ENCODE measurements at regions not wholly inside any gene's neighbourhood (a gene's known extent, or its start where the extent isn't known, plus 50 kb on each side); places are given as distances from the start of the nearest gene placed in this dataset.
"Not testable (repeated sequence)": the region's sequence is repeated elsewhere in the genome, so short reads cannot be mapped to it uniquely, and the experiment has no call there.

DNA sequence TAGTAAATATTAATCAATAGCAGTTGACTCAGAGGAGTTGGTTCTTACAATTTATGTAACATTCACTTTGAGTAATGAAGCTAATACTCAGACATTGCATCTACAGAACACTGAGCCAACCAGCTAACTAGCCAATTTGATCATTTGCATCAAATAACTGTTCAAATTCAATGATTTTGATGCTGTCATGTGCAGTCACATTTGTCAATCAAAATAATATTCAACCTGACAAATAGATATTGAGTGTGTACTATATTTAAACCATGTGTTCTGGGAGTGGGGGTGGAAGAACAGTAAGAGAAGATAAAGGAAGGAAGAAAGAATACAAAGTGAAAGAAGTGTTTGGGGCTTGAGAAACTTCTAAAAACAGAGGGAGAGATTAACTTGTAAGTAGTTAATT, 277.2 kb upstream of the ARHGEF26 start:
- DNase-seq (ENCODE audit: low read depth), result no peak

- no peak for DNase-seq (ENCODE audit: low read depth)
Measured at GRCh38 chr3:153845311-153845710, 275.9 kb upstream of the ARHGEF26 start.

DNA sequence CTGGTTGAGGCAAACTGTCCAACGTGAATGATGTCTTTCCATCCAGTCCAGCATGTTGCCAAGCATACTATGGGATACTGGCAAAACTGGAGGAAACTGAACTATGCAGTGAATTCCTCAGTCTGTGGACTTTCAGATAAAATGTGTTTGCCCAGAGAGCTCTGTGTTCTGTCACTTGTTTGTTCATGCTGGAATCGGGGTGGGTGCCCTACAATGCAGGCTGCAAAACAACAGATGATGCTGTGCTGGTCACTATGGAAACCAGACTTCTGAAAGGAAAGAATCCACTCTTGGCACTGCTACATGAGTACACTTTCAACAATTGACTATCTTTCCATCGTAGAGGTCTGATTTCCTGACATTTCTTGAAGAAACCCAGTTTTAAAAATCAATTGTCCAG, 272.5 kb upstream of the ARHGEF26 start:
- no peak for DNase-seq (ENCODE audit: low read depth)

DNA sequence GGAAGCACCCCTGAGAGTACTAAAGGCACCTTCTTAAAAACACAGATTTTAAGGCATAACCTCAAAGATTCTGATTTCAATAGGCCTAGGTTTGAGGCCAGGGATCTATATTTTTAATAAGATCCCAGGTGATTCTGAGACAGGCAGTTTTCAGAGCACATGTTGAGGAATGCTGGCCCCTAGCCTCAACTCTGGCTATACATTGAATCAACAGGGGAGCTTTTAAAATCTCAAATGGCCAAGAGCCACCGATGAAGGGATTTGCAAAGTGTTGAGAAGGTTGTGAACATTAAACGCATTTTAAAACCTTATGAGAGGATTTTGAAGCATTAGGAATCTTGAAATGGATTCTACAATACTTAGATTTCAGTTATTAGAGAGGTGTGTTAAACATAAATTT, 268.8 kb upstream of the ARHGEF26 start:
- no peak for DNase-seq (ENCODE audit: low read depth)

- no peak for DNase-seq (ENCODE audit: low read depth)
Measured at GRCh38 chr3:153853163-153853562, 268.0 kb upstream of the ARHGEF26 start.

- DNase-seq (ENCODE audit: low read depth), result no peak
Measured at GRCh38 chr3:153855772-153856171, 265.4 kb upstream of the ARHGEF26 start.

GRCh38 chr3:153856932-153857331, 264.3 kb upstream of the ARHGEF26 start:
- no peak for DNase-seq (ENCODE audit: low read depth)

DNA sequence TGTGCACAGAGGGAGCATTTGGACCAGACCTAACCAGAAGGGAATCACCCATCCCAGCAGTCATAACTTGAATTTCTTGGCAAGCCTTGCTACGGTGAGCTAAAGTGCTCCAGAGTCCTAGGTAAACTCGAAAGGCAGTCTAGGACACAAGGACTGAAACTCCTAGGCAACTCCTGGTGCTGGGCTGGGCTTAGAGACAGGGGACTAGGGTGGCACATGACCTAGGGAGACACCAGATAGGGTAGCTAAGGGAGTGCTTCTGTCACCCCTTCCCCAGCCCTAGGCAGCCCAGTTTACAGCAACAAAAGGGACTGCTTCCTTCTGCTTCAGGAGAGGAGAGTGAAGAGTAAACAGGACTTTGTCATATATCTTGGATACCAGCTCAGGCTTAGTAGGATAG, 256.4 kb upstream of the ARHGEF26 start:
- no peak for DNase-seq (ENCODE audit: low read depth)

- DNase-seq (ENCODE audit: low read depth), result no peak
Measured at GRCh38 chr3:153866901-153867300, 254.3 kb upstream of the ARHGEF26 start.

DNA sequence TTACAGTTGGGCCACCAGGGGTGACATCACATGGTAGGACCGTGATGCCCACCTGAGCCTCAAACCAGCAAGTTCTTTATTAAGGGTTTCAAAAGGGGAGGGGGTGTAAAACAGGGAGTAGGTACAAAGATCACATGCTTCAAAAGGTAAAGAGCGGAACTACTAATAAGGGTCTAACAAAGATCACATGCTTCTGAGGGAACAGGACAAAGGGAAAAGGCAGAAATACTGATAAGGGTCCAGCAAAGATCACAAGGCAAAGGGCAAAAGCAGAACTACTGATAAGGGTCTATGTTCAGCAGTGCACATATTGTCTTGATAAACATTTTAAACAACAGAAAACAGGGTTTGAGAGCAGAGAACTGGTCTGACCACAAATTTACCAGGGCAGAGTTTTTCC, 246.8 kb upstream of the ARHGEF26 start:
- DNase-seq (ENCODE audit: low read depth), result not testable (repeated sequence)

DNA sequence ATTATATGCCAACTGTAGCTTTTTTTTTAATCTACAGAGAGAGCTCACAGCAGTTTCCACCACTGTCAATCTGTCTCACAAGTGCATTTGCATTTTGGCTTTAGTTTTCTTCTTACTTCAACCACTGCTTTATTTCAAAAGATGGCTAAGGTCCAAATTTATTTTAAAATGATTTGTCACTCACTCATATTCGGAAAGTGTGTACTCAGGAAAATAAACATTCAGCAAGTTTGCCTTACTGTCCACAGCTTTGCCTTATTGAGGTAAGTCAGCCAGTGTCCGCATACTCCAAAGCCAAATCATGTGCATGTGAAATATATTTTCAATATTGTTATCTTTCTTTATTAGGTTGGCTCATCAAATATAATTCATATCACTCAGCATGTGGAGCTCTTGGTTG, 240.7 kb upstream of the ARHGEF26 start:
- DNase-seq (ENCODE audit: low read depth), result no peak

- DNase-seq (ENCODE audit: low read depth), result no peak
Measured at GRCh38 chr3:153881201-153881600, 240.0 kb upstream of the ARHGEF26 start.

DNA sequence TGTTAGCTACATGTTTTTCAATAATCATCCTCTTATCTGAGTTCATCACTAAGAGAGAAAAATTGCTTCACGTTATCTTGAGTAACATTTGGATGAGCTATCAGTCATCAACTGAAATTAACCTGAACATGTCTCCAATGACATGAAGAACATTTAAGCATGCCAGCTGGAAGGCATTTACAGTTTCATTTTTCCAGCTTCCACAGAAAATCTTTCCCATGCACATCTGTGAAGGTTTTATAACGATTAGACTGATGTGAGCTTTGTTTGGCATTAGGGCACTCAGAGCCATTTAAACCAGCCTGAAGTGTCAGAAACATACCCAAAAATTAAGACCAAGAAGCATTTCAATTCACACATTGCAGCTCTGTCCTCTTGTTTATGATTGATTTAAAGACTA, 235.8 kb upstream of the ARHGEF26 start:
- no peak for DNase-seq (ENCODE audit: low read depth)

DNA sequence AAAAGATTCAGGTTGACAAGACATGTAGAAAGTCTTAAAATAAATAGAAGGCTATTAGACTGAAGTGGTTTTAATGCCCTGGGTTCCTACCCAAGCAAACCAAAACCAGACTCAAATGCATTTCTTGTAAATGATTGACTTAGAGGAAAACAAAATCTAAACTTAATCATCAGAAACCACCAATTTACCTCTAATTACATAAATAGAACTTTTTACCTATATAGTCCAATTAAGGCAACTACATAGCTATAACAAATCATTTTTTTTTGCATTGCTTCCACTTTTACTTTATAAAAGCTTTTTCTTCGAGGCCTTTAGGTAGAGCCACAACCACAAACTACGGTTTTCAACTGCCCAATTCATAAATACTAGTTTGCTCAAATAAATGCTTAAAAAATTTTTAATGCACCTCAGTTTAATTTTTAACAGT, 231.3 kb upstream of the ARHGEF26 start:
- DNase-seq (ENCODE audit: low read depth), result no peak

GRCh38 chr3:153892126-153892525, 229.1 kb upstream of the ARHGEF26 start:
- DNase-seq (ENCODE audit: low read depth), result no peak

GRCh38 chr3:153894857-153895256, 226.3 kb upstream of the ARHGEF26 start:
- DNase-seq (ENCODE audit: low read depth), result no peak

- DNase-seq (ENCODE audit: low read depth), result no peak
Measured at GRCh38 chr3:153896197-153896596, 225.0 kb upstream of the ARHGEF26 start.

- no peak for DNase-seq (ENCODE audit: low read depth)
Measured at GRCh38 chr3:153897025-153897723, 224.0 kb upstream of the ARHGEF26 start.

- no peak for DNase-seq (ENCODE audit: low read depth)
Measured at GRCh38 chr3:153897842-153898241, 223.3 kb upstream of the ARHGEF26 start.

DNA sequence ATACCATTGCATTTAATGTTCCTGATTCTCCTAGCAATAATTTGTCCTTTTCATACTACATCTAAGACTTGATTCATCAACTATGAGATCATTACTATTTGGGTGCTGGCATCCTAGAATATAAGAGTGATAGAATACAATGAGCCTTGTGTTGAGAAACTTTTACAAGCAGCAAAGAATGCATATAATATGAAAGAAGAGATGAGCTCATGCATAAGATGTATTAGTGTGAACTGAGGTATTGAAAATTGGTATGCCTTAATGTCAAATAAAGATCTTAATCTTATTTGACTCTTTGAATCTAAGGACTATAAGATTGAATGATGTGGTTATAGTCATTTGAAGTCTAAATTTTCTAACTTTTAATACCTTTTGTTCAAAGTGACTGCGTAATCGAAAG, 220.0 kb upstream of the ARHGEF26 start:
- no peak for DNase-seq (ENCODE audit: low read depth)

DNA sequence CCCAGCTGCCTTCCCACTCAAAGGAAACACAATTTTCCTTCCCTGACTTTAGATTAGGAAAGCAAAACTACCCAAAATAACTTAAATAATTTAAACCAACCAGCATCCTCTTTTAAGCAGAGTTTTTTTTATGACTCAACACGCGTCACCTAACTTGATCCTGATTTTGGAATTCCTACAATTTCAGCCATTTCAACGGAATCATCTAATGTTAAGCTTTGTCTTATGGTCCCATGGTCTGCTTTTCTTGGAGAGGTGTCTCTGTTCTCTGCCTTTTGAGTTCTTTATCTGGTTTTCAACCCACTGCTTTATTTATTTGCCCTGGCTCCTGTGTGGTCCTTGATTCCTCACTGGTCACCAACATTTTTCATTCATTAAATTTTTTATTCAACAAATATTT, 219.2 kb upstream of the ARHGEF26 start:
- no peak for DNase-seq (ENCODE audit: low read depth)

DNA sequence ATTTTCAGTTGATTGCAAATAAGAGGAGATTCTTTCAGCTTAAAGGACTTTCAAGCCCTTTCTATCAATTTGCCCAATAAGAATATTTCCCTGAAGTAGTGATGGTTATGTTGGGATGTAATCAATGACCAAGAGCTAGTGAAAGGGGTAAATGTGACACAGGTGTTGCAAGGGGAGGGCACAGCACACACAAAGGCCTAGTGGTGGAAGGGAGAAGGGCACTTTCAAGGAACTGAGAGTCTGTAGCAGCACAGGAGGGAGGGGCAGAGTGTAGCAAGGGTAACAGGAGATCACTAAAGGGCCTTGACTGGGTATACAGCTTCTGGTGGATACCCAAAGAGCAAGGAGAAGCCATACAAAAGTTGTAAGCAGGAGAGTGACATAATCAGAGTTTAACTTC, 217.8 kb upstream of the ARHGEF26 start:
- DNase-seq (ENCODE audit: low read depth), result no peak

- DNase-seq (ENCODE audit: low read depth), result no peak
Measured at GRCh38 chr3:153906366-153906765, 214.8 kb upstream of the ARHGEF26 start.

DNA sequence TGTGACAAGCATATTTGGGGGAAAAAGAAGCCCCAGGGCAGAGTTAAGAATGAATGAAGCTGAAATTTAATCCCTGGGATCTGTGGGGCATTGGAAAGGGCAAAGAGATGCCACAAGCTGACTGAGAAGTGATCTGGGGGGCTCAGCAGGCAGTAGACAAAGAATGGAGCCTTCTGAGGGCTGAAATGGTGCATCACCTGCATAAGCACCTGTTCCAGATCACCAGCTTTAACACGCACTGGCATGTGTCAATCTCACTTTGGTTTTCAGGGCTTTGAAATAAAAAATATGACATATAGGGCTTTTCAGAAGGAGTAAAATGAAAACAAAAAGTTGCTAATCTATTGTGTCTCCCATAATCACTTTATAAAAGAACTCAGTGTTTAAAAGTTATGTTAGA, 210.8 kb upstream of the ARHGEF26 start:
- DNase-seq (ENCODE audit: low read depth), result no peak

GRCh38 chr3:153911116-153911515, 210.1 kb upstream of the ARHGEF26 start:
- DNase-seq (ENCODE audit: low read depth), result no peak
